ENCODE measurements at regions not wholly inside any gene's neighbourhood (a gene's known extent, or its start where the extent isn't known, plus 50 kb on each side); places are given as distances from the start of the nearest gene placed in this dataset.

DNA sequence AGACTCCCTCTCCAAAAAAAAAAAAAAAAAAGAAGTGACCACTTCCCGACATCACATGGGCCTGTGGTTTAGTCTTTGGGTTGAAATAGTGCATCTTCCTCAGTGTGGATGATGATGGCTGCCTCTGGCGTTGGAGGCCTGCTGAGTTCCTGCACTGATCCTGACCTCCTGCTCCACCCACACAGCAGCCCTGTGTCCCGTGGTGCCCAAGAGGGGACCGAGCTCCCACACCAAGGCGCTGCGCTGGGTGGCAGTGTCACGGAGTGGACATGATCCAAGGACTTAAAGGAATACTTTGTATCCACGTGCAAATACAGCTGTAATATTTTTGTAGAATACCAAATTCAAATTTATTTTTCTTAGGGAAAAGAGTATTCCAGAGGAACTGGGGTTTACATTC lies 109.2 kb upstream of the PHACTR3 start:
- Histone ChIP-seq H3K4me1 (ENCODE audit: control insufficient read depth, insufficient read depth, low read length) (no peaks in the 10 kb centered on the region), H3K27ac (ENCODE audit: low read depth, low read length) (no peak overlapping the region), H3K9ac (ENCODE audit: low read depth, low read length) (no peak overlapping the region), H3K36me3 (ENCODE audit: control insufficient read depth, insufficient read depth, low read length) (no peaks in the 10 kb centered on the region), H3K27me3 (ENCODE audit: control insufficient read depth, insufficient read depth, low read length) (peaks cover 3% of the 10 kb centered on the region; the same call in 1 of the 2 replicates), H3K9me3 (ENCODE audit: control insufficient read depth, insufficient read depth, low read length) (no peaks in the 10 kb centered on the region; the same call in 1 of the 2 replicates), H3K4me3 (ENCODE audit: low read depth, low read length) (no peak overlapping the region)

- H3K27ac ChIP-seq (ENCODE audit: low read depth, low read length), result no peak overlapping the region
- H3K27me3 ChIP-seq (ENCODE audit: control insufficient read depth, insufficient read depth, low read length), result peaks cover 3% of the 10 kb centered on the region; the same call in 1 of the 2 replicates
- H3K9me3 ChIP-seq (ENCODE audit: control insufficient read depth, insufficient read depth, low read length), result no peaks in the 10 kb centered on the region; the same call in 1 of the 2 replicates
- no peaks in the 10 kb centered on the region for H3K36me3 ChIP-seq (ENCODE audit: control insufficient read depth, insufficient read depth, low read length)
- no peak overlapping the region for H3K9ac ChIP-seq (ENCODE audit: low read depth, low read length)
- no peak overlapping the region for H3K4me3 ChIP-seq (ENCODE audit: low read depth, low read length)
- H3K4me1 ChIP-seq (ENCODE audit: control insufficient read depth, insufficient read depth, low read length), result no peaks in the 10 kb centered on the region
These were observed 108.3 kb upstream of the PHACTR3 start for GRCh38 chr20:59495894-59496510.

DNA sequence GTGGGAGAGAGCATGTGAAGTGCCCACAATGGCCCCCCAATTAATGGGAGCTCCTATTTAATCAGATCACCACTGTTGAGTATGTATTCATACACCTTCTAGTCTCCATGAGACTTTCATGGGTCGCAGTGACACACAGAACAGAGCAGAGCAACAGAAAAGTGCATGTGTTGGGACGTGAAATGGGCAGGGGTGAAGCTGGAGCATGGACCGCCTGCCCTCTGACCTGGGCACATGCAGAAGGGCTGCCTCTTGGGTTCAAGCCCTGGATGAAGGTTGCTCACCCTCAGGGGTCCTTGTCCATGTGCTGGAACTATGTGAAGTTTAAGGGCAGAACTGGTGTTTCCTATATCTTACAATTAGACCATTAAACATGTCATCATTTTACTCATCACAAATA lies 106.0 kb upstream of the PHACTR3 start:
- Histone ChIP-seq H3K27me3 (ENCODE audit: control insufficient read depth, insufficient read depth, low read length) (peaks cover 3% of the 10 kb centered on the region; the same call in 1 of the 2 replicates), H3K9me3 (ENCODE audit: control insufficient read depth, insufficient read depth, low read length) (no peaks in the 10 kb centered on the region; the same call in 1 of the 2 replicates), H3K9ac (ENCODE audit: low read depth, low read length) (no peak overlapping the region), H3K4me3 (ENCODE audit: low read depth, low read length) (no peak overlapping the region), H3K4me1 (ENCODE audit: control insufficient read depth, insufficient read depth, low read length) (no peaks in the 10 kb centered on the region), H3K27ac (ENCODE audit: low read depth, low read length) (no peak overlapping the region), H3K36me3 (ENCODE audit: control insufficient read depth, insufficient read depth, low read length) (no peaks in the 10 kb centered on the region)

DNA sequence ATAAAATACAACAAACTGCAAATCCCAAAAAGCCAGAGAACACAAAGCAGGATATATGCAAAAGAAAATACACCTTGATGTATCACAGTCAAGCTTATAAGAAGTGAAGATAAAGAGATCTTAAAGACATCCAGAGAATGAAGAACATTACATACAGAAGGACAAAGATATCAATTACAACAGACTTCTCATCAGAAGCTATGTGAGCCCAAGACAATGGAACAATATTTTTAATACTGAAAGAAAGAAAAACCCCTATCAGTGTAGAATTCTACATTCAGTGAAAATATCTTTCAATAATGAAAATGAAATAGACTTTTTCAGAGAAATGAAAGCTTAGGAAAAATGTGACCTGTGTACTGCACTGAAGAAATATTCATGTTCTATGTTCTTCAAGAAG lies 104.5 kb upstream of the PHACTR3 start:
- Histone ChIP-seq H3K4me1 (ENCODE audit: control insufficient read depth, insufficient read depth, low read length) (no peaks in the 10 kb centered on the region), H3K9me3 (ENCODE audit: control insufficient read depth, insufficient read depth, low read length) (no peaks in the 10 kb centered on the region; the same call in 1 of the 2 replicates), H3K9ac (ENCODE audit: low read depth, low read length) (no peak overlapping the region), H3K4me3 (ENCODE audit: low read depth, low read length) (no peak overlapping the region), H3K27me3 (ENCODE audit: control insufficient read depth, insufficient read depth, low read length) (peaks cover 3% of the 10 kb centered on the region; the same call in 1 of the 2 replicates), H3K36me3 (ENCODE audit: control insufficient read depth, insufficient read depth, low read length) (no peaks in the 10 kb centered on the region), H3K27ac (ENCODE audit: low read depth, low read length) (no peak overlapping the region)

DNA sequence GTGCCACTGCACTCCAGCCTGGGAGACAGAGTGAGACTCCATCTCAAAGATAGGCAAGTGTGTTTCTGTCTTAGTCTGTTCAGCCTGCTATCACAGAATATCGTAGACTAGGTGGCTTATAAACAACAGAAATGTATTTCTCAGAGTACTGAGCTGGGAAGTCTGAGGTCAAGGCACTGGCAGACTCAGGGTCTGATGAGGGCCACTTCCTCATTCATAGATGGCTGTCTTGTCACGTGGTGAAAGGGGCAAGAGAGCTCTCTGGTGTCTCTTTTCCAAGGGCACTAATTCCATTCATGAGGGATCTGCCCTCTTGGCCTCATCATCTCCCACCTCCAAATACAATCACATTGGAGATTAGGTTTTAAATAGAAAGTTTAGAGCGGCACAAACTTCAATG lies 95.6 kb upstream of the PHACTR3 start:
- H3K27ac ChIP-seq (ENCODE audit: low read depth, low read length), result no peak overlapping the region
- H3K36me3 ChIP-seq (ENCODE audit: control insufficient read depth, insufficient read depth, low read length), result no peaks in the 10 kb centered on the region
- H3K4me3 ChIP-seq (ENCODE audit: low read depth, low read length), result no peak overlapping the region
- no peaks in the 10 kb centered on the region for H3K4me1 ChIP-seq (ENCODE audit: control insufficient read depth, insufficient read depth, low read length)
- H3K9ac ChIP-seq (ENCODE audit: low read depth, low read length), result no peak overlapping the region
- H3K27me3 ChIP-seq (ENCODE audit: control insufficient read depth, insufficient read depth, low read length), result 0 out of 2 replicates have a peak, but pooled peaks cover 3% of the 10 kb centered on the region
- H3K9me3 ChIP-seq (ENCODE audit: control insufficient read depth, insufficient read depth, low read length), result no peaks in the 10 kb centered on the region; the same call in 1 of the 2 replicates

DNA sequence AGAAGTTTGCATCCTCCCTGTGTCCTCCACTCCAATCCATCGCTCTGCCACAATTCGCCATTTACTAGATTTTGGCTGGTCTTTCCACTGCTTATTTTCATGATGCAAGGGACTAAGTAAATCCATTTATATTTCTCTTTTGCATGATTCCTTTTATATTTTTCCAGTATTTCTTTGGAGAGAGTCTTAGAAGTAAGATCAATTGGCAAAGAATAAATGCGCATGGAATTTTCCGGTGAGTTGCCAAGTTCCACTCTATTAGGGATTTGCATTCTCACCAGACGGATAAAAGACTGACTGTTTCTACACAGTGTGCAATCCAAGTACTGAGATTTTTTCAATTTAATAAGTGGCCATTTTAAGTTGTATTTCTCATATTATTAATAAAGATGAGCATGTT lies 91.7 kb upstream of the PHACTR3 start:
- H3K27ac ChIP-seq (ENCODE audit: low read depth, low read length), result no peak overlapping the region
- no peaks in the 10 kb centered on the region for H3K36me3 ChIP-seq (ENCODE audit: control insufficient read depth, insufficient read depth, low read length)
- no peaks in the 10 kb centered on the region for H3K9me3 ChIP-seq (ENCODE audit: control insufficient read depth, insufficient read depth, low read length)
- H3K27me3 ChIP-seq (ENCODE audit: control insufficient read depth, insufficient read depth, low read length), result 0 out of 2 replicates have a peak, but pooled peaks cover 3% of the 10 kb centered on the region
- H3K4me1 ChIP-seq (ENCODE audit: control insufficient read depth, insufficient read depth, low read length), result peaks cover 4% of the 10 kb centered on the region; the same call in 1 of the 2 replicates
- H3K4me3 ChIP-seq (ENCODE audit: low read depth, low read length), result no peak overlapping the region
- no peak overlapping the region for H3K9ac ChIP-seq (ENCODE audit: low read depth, low read length)

GRCh38 chr20:59514554-59514953 lies 89.8 kb upstream of the PHACTR3 start:
- H3K9ac ChIP-seq (ENCODE audit: low read depth, low read length), result no peak overlapping the region
- peaks cover 4% of the 10 kb centered on the region; the same call in 1 of the 2 replicates for H3K4me1 ChIP-seq (ENCODE audit: control insufficient read depth, insufficient read depth, low read length)
- H3K27me3 ChIP-seq (ENCODE audit: control insufficient read depth, insufficient read depth, low read length), result 0 out of 2 replicates have a peak, but pooled peaks cover 3% of the 10 kb centered on the region
- no peaks in the 10 kb centered on the region for H3K9me3 ChIP-seq (ENCODE audit: control insufficient read depth, insufficient read depth, low read length)
- H3K4me3 ChIP-seq (ENCODE audit: low read depth, low read length), result no peak overlapping the region
- no peaks in the 10 kb centered on the region for H3K36me3 ChIP-seq (ENCODE audit: control insufficient read depth, insufficient read depth, low read length)
- no peak overlapping the region for H3K27ac ChIP-seq (ENCODE audit: low read depth, low read length)

GRCh38 chr20:59515013-59515905 lies 89.1 kb upstream of the PHACTR3 start:
- H3K27ac ChIP-seq (ENCODE audit: low read depth, low read length), result no peak overlapping the region
- H3K4me3 ChIP-seq (ENCODE audit: low read depth, low read length), result peak overlapping the region; percentile 52
- H3K27me3 ChIP-seq (ENCODE audit: control insufficient read depth, insufficient read depth, low read length), result 0 out of 2 replicates have a peak, but pooled peaks cover 3% of the 10 kb centered on the region
- H3K9ac ChIP-seq (ENCODE audit: low read depth, low read length), result no peak overlapping the region
- no peaks in the 10 kb centered on the region for H3K36me3 ChIP-seq (ENCODE audit: control insufficient read depth, insufficient read depth, low read length)
- peaks cover 4% of the 10 kb centered on the region; the same call in 1 of the 2 replicates for H3K4me1 ChIP-seq (ENCODE audit: control insufficient read depth, insufficient read depth, low read length)
- no peaks in the 10 kb centered on the region for H3K9me3 ChIP-seq (ENCODE audit: control insufficient read depth, insufficient read depth, low read length)

DNA sequence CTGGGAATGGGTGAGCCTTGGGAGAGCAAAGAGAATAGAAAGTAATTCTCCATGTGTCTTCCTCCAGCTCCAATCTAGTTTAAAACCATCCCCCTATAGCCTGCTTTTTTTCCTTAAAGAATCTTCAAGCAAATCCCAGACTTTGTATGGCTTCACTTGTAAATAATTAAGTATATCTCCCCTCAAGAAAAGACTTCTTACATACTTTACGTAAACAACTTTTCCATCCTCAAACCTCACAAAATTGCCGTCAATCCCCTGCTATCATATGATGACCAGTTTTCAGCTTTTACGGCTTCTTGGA lies 88.5 kb upstream of the PHACTR3 start:
- H3K4me3 ChIP-seq (ENCODE audit: low read depth, low read length), result no peak overlapping the region
- no peak overlapping the region for H3K9ac ChIP-seq (ENCODE audit: low read depth, low read length)
- peaks cover 4% of the 10 kb centered on the region; the same call in 1 of the 2 replicates for H3K4me1 ChIP-seq (ENCODE audit: control insufficient read depth, insufficient read depth, low read length)
- no peaks in the 10 kb centered on the region for H3K9me3 ChIP-seq (ENCODE audit: control insufficient read depth, insufficient read depth, low read length)
- H3K27ac ChIP-seq (ENCODE audit: low read depth, low read length), result no peak overlapping the region
- no peaks in the 10 kb centered on the region for H3K36me3 ChIP-seq (ENCODE audit: control insufficient read depth, insufficient read depth, low read length)
- H3K27me3 ChIP-seq (ENCODE audit: control insufficient read depth, insufficient read depth, low read length), result 0 out of 2 replicates have a peak, but pooled peaks cover 3% of the 10 kb centered on the region

DNA sequence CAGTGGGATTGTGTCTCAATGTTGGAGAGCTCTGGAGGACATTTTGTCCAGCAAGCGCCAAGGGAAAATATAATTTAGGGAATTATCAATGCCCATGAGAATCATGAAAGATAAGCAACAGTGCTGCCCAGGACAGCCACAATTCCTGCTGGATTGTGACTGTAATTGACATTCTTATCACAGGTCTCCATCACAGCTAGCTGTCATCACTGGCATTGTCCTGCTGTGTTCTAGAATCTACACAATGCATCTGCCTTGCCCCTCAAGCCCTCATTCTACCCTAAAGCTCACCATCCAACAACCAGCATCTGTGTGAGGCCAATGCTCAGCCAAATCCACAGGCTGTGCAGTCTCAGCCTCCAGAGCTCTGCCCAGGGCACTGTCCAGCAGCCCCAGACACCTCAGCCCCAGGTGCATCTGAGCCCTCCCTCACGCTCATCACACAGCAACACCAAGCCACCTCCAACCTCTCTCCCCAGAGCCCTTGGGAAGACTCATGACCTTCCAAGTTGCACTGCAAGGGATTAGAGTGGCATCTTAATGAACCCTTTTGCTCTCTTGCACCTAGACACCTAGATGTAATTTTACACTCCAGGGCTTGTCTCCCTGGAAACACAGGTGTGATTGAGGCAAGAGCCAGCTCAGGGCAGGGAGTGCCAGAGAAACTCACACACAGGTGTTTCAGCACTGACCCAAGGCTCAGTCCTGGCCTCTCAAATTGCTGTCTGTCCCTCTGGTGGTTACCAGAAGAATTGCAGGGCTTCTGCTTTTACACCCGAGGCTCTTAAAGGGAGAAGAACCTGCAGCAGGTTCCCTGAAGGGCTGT lies 85.2 kb upstream of the PHACTR3 start:
- no peak overlapping the region for H3K4me3 ChIP-seq (ENCODE audit: low read depth, low read length)
- no peaks in the 10 kb centered on the region for H3K27me3 ChIP-seq (ENCODE audit: control insufficient read depth, insufficient read depth, low read length)
- peaks cover 4% of the 10 kb centered on the region; the same call in 1 of the 2 replicates for H3K4me1 ChIP-seq (ENCODE audit: control insufficient read depth, insufficient read depth, low read length)
- H3K9me3 ChIP-seq (ENCODE audit: control insufficient read depth, insufficient read depth, low read length), result no peaks in the 10 kb centered on the region
- H3K9ac ChIP-seq (ENCODE audit: low read depth, low read length), result no peak overlapping the region
- no peak overlapping the region for H3K27ac ChIP-seq (ENCODE audit: low read depth, low read length)
- H3K36me3 ChIP-seq (ENCODE audit: control insufficient read depth, insufficient read depth, low read length), result no peaks in the 10 kb centered on the region
